ENCODE measurements at regions not wholly inside any gene's neighbourhood (a gene's known extent, or its start where the extent isn't known, plus 50 kb on each side); places are given as distances from the start of the nearest gene placed in this dataset.
"Not testable (repeated sequence)": the region's sequence is repeated elsewhere in the genome, so short reads cannot be mapped to it uniquely, and the experiment has no call there.

DNA sequence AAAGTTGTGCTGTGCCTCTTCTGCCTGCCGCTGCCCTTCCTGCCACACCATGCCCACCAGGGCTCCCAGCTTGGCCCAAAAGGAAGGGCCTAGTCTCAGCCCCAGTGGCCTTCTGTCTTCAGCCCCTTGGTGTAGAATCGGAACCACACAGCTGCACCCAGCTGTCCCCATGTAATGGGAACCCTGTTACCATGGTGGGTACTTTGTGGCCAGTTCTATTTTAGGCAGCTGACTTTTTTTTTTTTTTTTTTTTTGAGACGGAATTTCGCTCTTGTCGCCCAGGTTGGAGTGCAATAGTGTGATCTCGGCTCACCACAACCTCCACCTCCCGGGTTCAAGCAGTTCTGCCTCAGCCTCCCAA is 163.3 kb upstream of the GSE1 start:
- Histone ChIP-seq H3K9me3 (no peaks in the 10 kb centered on the region), H3K27ac (no peak overlapping the region), H3K4me1 (ENCODE audit: control insufficient read depth in 1 of 2, insufficient read depth in 1 of 2, low read depth in 1 of 2, low read length in 1 of 2) (peaks cover 22% of the 10 kb centered on the region in 2 experiments), H3K4me3 (ENCODE audit: low read depth in 1 of 2, low read length in 1 of 2) (no peak overlapping the region), H3K36me3 (no peaks in the 10 kb centered on the region), H3K27me3 (peaks cover 62% of the 10 kb centered on the region)
- no peak for TF ChIP-seq CTCF (IDR thresholded peaks at IDR 0.05)

- not testable (repeated sequence) for H3K27ac ChIP-seq; H3K36me3 ChIP-seq; H3K9me3 ChIP-seq; H3K4me3 ChIP-seq (ENCODE audit: low read depth in 1 of 2, low read length in 1 of 2)
- peaks cover 22% of the 10 kb centered on the region in 2 experiments for H3K4me1 ChIP-seq (ENCODE audit: control insufficient read depth in 1 of 2, insufficient read depth in 1 of 2, low read depth in 1 of 2, low read length in 1 of 2)
- H3K27me3 ChIP-seq: peaks cover 62% of the 10 kb centered on the region
These were observed 162.0 kb upstream of the GSE1 start for GRCh38 chr16:85451142-85451541.

DNA sequence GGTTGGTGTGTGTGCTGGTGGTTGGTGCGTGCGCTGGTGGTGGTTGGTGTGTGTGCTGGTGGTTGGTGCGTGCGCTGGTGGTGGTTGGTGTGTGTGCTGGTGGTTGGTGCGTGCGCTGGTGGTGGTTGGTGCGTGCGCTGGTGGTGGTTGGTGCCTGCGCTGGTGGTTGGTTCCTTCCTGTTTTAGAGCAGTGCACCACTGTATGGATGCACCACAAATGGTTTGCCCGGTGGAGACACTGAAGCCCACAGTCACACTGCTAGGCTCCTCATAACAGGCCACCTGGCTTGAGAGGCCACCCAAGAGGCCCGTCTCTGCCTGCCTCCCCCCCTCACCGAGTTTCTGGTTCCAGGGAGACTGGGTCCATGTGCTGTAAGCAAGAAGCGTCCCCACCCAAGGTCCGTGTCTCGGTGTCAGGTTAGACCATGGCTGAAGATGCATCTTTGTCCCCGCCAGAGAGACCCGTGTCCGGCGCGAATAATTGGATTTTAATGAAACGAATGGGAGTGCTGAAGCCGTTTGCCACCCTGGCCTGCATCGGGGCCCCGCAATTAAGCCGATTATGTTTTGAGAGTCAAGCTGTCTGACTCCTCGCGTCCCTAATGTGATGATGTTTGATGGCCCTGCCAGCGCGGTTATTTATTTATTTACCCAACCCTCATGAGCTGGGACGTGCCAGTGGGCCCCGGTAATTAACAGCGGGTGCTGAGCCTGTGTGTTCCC is 161.3 kb upstream of the GSE1 start:
- no peak for TF ChIP-seq CTCF (IDR thresholded peaks at IDR 0.05)
- H3K9me3 ChIP-seq: no peaks in the 10 kb centered on the region
- no peaks in the 10 kb centered on the region for H3K36me3 ChIP-seq
- no peak overlapping the region for H3K4me3 ChIP-seq (ENCODE audit: low read depth in 1 of 2, low read length in 1 of 2)
- H3K27me3 ChIP-seq: peaks cover 63% of the 10 kb centered on the region
- no peak overlapping the region for H3K27ac ChIP-seq
- H3K4me1 ChIP-seq (ENCODE audit: control insufficient read depth in 1 of 2, insufficient read depth in 1 of 2, low read depth in 1 of 2, low read length in 1 of 2): peaks cover 22% of the 10 kb centered on the region in 2 experiments

GRCh38 chr16:85452364-85453193 is 160.5 kb upstream of the GSE1 start:
- no peak for TF ChIP-seq CTCF (IDR thresholded peaks at IDR 0.05)
- Histone ChIP-seq H3K27ac (no peak overlapping the region), H3K27me3 (peaks cover 59% of the 10 kb centered on the region), H3K4me1 (ENCODE audit: control insufficient read depth in 1 of 2, insufficient read depth in 1 of 2, low read depth in 1 of 2, low read length in 1 of 2) (peaks cover 19 to 21% of the 10 kb centered on the region in 2 experiments), H3K4me3 (ENCODE audit: low read depth in 1 of 2, low read length in 1 of 2) (no peak overlapping the region), H3K36me3 (no peaks in the 10 kb centered on the region), H3K9me3 (no peaks in the 10 kb centered on the region)

GRCh38 chr16:85453194-85453678 is 159.9 kb upstream of the GSE1 start:
- peaks cover 13 to 14% of the 10 kb centered on the region in 2 experiments for H3K4me1 ChIP-seq (ENCODE audit: control insufficient read depth in 1 of 2, insufficient read depth in 1 of 2, low read depth in 1 of 2, low read length in 1 of 2)
- no peaks in the 10 kb centered on the region for H3K36me3 ChIP-seq
- TF ChIP-seq CTCF (IDR thresholded peaks at IDR 0.05): no peak
- H3K4me3 ChIP-seq (ENCODE audit: low read depth in 1 of 2, low read length in 1 of 2): no peak overlapping the region
- H3K27me3 ChIP-seq: peaks cover 53% of the 10 kb centered on the region
- H3K9me3 ChIP-seq: no peaks in the 10 kb centered on the region
- H3K27ac ChIP-seq: no peak overlapping the region

DNA sequence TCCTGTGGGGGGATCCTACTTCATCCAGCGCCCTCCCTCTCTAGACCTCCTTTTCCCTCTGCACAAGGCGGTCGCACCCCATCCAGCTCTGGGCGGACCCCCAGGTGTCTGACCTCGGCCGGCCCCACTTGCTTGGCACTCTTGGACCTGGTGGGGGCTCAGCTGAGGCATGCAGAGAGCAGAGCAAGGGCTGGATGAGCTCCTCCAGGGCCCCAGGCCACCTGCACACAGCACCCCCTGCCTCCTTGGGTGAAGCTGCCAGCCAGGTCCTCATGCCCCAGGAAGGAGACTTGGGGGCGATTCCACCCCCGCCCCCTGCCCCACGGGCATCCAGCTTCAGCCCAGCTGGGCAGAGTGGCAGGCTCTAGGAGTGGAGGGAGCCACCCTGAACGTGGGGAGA is 159.4 kb upstream of the GSE1 start:
- Histone ChIP-seq H3K4me3 (ENCODE audit: low read depth in 1 of 2, low read length in 1 of 2) (no peak overlapping the region), H3K27ac (no peak overlapping the region), H3K36me3 (no peaks in the 10 kb centered on the region), H3K4me1 (ENCODE audit: control insufficient read depth in 1 of 2, insufficient read depth in 1 of 2, low read depth in 1 of 2, low read length in 1 of 2) (peaks cover 8 to 9% of the 10 kb centered on the region in 2 experiments), H3K9me3 (no peaks in the 10 kb centered on the region), H3K27me3 (peaks cover 48% of the 10 kb centered on the region)
- TF ChIP-seq CTCF (IDR thresholded peaks at IDR 0.05): no peak
